G401.6 (cell line): ENCODE measurements at regions not wholly inside any gene's neighbourhood (a gene's known extent, or its start where the extent isn't known, plus 50 kb on each side); places are given as distances from the start of the nearest gene placed in this dataset.
"Not testable (repeated sequence)": the region's sequence is repeated elsewhere in the genome, so short reads cannot be mapped to it uniquely, and the experiment has no call there.

Experiments used
- FAIRE-seq: peaks from 2 replicates; lab custom pipeline; 2012; peaks lifted over from hg19 to GRCh38; lab: Jason Lieb, UNC

GRCh38 chr3:21237638-21238037 lies 513.4 kb downstream of the ZNF385D start:
- no peak for FAIRE-seq

- FAIRE-seq: no peak
Observed at GRCh38 chr3:21235491-21235890, 515.5 kb downstream of the ZNF385D start.

- FAIRE-seq: no peak
Observed at GRCh38 chr3:21234933-21235332, 516.1 kb downstream of the ZNF385D start.

- FAIRE-seq: no peak
Observed at GRCh38 chr3:21229426-21230135, 521.4 kb downstream of the ZNF385D start.

- no peak for FAIRE-seq
Observed at GRCh38 chr3:21226086-21226485, 524.9 kb downstream of the ZNF385D start.

- no peak for FAIRE-seq
Observed at GRCh38 chr3:21220944-21221343, 530.1 kb downstream of the ZNF385D start.

GRCh38 chr3:21216598-21216997 lies 534.4 kb downstream of the ZNF385D start:
- no peak for FAIRE-seq

GRCh38 chr3:21204122-21204521 lies 546.9 kb downstream of the ZNF385D start:
- not testable (repeated sequence) for FAIRE-seq

- FAIRE-seq: no peak
Observed at GRCh38 chr3:21195203-21195602, 555.8 kb downstream of the ZNF385D start.

GRCh38 chr3:21194036-21194435 lies 557.0 kb downstream of the ZNF385D start:
- not testable (repeated sequence) for FAIRE-seq

- no peak for FAIRE-seq
Observed at GRCh38 chr3:21188459-21188858, 562.6 kb downstream of the ZNF385D start.

- no peak for FAIRE-seq
Observed at GRCh38 chr3:21185816-21186314, 565.1 kb downstream of the ZNF385D start.

- FAIRE-seq: no peak
Observed at GRCh38 chr3:21174461-21174860, 576.5 kb downstream of the ZNF385D start.

- no peak for FAIRE-seq
Observed at GRCh38 chr3:21170964-21171363, 580.0 kb downstream of the ZNF385D start.

- no peak for FAIRE-seq
Observed at GRCh38 chr3:21169948-21170347, 581.1 kb downstream of the ZNF385D start.

GRCh38 chr3:21168471-21168870 lies 582.5 kb downstream of the ZNF385D start:
- FAIRE-seq: no peak

- FAIRE-seq: no peak
Observed at GRCh38 chr3:21163956-21164355, 587.1 kb downstream of the ZNF385D start.

GRCh38 chr3:21159543-21159906 lies 591.5 kb downstream of the ZNF385D start:
- no peak for FAIRE-seq

- no peak for FAIRE-seq
Observed at GRCh38 chr3:21158861-21159542, 592.0 kb downstream of the ZNF385D start.

- no peak for FAIRE-seq
Observed at GRCh38 chr3:21154911-21155310, 596.1 kb downstream of the ZNF385D start.

GRCh38 chr3:21152555-21152954 lies 598.5 kb downstream of the ZNF385D start:
- no peak for FAIRE-seq

GRCh38 chr3:21142949-21143348 lies 608.1 kb downstream of the ZNF385D start:
- no peak for FAIRE-seq

GRCh38 chr3:21142031-21142430 lies 609.0 kb downstream of the ZNF385D start:
- no peak for FAIRE-seq

GRCh38 chr3:21140785-21141184 lies 610.2 kb downstream of the ZNF385D start:
- FAIRE-seq: no peak
